HepG2 (cell line): ENCODE measurements at regions not wholly inside any gene's neighbourhood (a gene's known extent, or its start where the extent isn't known, plus 50 kb on each side); places are given as distances from the start of the nearest gene placed in this dataset.
A peak's percentile ranks its signal among the peaks of the same experiment; 100 is the strongest.

Experiments
- FOSL2 ChIP-seq: sonication (generic); formaldehyde crosslinking; IDR thresholded peaks from 2 replicates; pipeline ENCODE4 v1.4.0; 2020; ENCODE audit warnings: missing genetic modification reagents
- HNRNPH1 ChIP-seq: fragments of 200-400 bp; formaldehyde crosslinking; optimal IDR thresholded peaks from 2 replicates; pipeline ENCODE3; 2017; ENCODE audit warnings: mild to moderate bottlenecking, low read depth, low read length
- MLXIP ChIP-seq: sonication (generic); formaldehyde crosslinking; IDR thresholded peaks from 2 replicates; pipeline ENCODE4 v1.9.0; 2021; ENCODE audit warnings: missing genetic modification reagents, borderline replicate concordance
- ZMAT5 ChIP-seq: sonication (generic); formaldehyde crosslinking; IDR thresholded peaks from 2 replicates; pipeline ENCODE4 v1.5.0; 2020; ENCODE audit warnings: mild to moderate bottlenecking, low read depth, missing genetic modification reagents, borderline replicate concordance
- ZNF280B ChIP-seq: sonication (generic); formaldehyde crosslinking; IDR thresholded peaks from 2 replicates; pipeline ENCODE4 v1.5.0; 2020; ENCODE audit warnings: missing genetic modification reagents, mild to moderate bottlenecking, borderline replicate concordance
- ZNF281 ChIP-seq: sonication (generic); formaldehyde crosslinking; IDR thresholded peaks from 2 replicates; pipeline ENCODE4 v1.4.0; 2020; ENCODE audit warnings: missing genetic modification reagents, borderline replicate concordance
- ZNF460 ChIP-seq: sonication (generic); formaldehyde crosslinking; IDR thresholded peaks from 2 replicates; pipeline ENCODE4 v1.5.1; 2020; ENCODE audit warnings: missing genetic modification reagents, mild to moderate bottlenecking, borderline replicate concordance
- ZNF512 ChIP-seq: sonication (generic); formaldehyde crosslinking; IDR thresholded peaks from 2 replicates; pipeline ENCODE4 v1.4.0; 2020; ENCODE audit warnings: mild to moderate bottlenecking, missing genetic modification reagents
- ZNF563 ChIP-seq: sonication (generic); formaldehyde crosslinking; IDR thresholded peaks from 2 replicates; pipeline ENCODE4 v1.8.0; 2022; ENCODE audit warnings: mild to moderate bottlenecking, moderate library complexity, missing genetic modification reagents
- ZNF768 ChIP-seq: sonication (generic); formaldehyde crosslinking; IDR thresholded peaks from 2 replicates; pipeline ENCODE4 v1.4.0; 2020; ENCODE audit warnings: missing genetic modification reagents
- TF ChIP-seq, protein P1 (sequence below): sonication (generic); formaldehyde crosslinking; IDR thresholded peaks from 2 replicates; pipeline ENCODE4 v1.9.0; 2021; ENCODE audit warnings: mild to moderate bottlenecking, missing genetic modification reagents

DNA sequence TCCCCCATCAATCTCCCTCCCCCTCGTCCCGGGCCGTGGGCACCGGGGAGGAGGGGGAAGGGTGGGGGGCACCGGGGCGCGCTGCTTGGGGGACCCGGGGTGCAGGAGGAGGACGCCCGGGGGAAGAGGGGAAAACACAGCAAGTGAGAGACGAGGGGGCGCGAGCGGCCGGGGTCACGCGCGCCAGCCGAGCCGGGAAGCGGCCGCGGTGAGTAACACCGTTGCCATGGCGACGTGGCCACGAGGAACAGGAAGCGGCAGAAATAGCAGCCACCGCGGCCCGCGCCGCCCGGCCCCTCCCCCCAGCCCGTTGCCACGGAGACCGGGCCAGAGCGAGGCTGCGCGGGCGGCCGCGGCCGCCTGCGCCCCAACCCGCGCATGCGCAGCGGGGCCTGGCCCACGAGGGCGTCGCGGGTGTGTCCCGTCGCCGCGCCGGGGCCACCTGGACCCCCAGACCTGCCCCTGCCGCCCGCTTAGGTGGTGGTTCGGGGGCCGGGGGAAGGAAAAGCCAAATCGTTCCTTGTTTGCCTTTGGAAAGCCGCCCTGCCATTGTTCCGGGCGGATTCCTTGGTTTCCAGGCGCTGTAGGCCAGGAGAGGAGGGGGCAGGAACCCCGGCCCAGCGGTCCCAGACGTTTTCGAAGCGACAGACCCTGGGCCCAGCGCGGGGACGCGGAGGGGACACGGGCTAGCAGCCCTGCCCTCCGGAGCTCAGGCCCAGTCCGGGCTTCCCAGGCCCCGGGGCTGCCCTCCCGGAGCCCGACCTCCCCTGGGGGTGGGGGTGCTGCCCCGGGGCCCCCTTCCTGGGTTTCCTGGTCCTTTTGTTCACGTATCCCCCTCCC, 207.1 kb downstream of the C9orf50 start (continued):
- TF ChIP-seq, protein P1, sequence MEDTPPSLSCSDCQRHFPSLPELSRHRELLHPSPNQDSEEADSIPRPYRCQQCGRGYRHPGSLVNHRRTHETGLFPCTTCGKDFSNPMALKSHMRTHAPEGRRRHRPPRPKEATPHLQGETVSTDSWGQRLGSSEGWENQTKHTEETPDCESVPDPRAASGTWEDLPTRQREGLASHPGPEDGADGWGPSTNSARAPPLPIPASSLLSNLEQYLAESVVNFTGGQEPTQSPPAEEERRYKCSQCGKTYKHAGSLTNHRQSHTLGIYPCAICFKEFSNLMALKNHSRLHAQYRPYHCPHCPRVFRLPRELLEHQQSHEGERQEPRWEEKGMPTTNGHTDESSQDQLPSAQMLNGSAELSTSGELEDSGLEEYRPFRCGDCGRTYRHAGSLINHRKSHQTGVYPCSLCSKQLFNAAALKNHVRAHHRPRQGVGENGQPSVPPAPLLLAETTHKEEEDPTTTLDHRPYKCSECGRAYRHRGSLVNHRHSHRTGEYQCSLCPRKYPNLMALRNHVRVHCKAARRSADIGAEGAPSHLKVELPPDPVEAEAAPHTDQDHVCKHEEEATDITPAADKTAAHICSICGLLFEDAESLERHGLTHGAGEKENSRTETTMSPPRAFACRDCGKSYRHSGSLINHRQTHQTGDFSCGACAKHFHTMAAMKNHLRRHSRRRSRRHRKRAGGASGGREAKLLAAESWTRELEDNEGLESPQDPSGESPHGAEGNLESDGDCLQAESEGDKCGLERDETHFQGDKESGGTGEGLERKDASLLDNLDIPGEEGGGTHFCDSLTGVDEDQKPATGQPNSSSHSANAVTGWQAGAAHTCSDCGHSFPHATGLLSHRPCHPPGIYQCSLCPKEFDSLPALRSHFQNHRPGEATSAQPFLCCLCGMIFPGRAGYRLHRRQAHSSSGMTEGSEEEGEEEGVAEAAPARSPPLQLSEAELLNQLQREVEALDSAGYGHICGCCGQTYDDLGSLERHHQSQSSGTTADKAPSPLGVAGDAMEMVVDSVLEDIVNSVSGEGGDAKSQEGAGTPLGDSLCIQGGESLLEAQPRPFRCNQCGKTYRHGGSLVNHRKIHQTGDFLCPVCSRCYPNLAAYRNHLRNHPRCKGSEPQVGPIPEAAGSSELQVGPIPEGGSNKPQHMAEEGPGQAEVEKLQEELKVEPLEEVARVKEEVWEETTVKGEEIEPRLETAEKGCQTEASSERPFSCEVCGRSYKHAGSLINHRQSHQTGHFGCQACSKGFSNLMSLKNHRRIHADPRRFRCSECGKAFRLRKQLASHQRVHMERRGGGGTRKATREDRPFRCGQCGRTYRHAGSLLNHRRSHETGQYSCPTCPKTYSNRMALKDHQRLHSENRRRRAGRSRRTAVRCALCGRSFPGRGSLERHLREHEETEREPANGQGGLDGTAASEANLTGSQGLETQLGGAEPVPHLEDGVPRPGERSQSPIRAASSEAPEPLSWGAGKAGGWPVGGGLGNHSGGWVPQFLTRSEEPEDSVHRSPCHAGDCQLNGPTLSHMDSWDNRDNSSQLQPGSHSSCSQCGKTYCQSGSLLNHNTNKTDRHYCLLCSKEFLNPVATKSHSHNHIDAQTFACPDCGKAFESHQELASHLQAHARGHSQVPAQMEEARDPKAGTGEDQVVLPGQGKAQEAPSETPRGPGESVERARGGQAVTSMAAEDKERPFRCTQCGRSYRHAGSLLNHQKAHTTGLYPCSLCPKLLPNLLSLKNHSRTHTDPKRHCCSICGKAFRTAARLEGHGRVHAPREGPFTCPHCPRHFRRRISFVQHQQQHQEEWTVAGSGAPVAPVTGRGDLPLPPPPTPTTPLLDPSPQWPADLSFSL (CRISPR knock-in tag): no peak
- TF ChIP-seq ZNF563: 0 out of 2 replicates have a peak, but pooled peaks have one; percentile 6
- TF ChIP-seq ZNF280B (CRISPR knock-in tag): no peak
- no peak for TF ChIP-seq HNRNPH1
- peak; percentile 92 for TF ChIP-seq ZNF281
- no peak for TF ChIP-seq ZNF512 (CRISPR knock-in tag)
- no peak for TF ChIP-seq MLXIP (CRISPR knock-in tag)
- no peak for TF ChIP-seq ZNF460
- no peak for TF ChIP-seq ZMAT5 (CRISPR knock-in tag)
- no peak for TF ChIP-seq ZNF768 (CRISPR knock-in tag)
- peak; percentile 78 for TF ChIP-seq FOSL2 (CRISPR knock-in tag)
